Neural progenitor cell (in vitro differentiated cells): ENCODE measurements at regions not wholly inside any gene's neighbourhood (a gene's known extent, or its start where the extent isn't known, plus 50 kb on each side); places are given as distances from the start of the nearest gene placed in this dataset.

ENCODE experiments used
- CTCF ChIP-seq: fragments of 200-600 bp; sonication (generic); IDR thresholded peaks from 2 replicates; pipeline ENCODE4 v1.5.1; 2017; ENCODE audit warnings: antibody characterized with exemption, mild to moderate bottlenecking
- EZH2 ChIP-seq: fragments of 200-600 bp; sonication (generic); IDR thresholded peaks from 2 replicates; pipeline ENCODE4 v1.6.1; 2017; ENCODE audit warnings: antibody characterized with exemption, mild to moderate bottlenecking, moderate library complexity

GRCh38 chr5:93296338-93296737, 284.7 kb downstream of the NR2F1-AS1 start:
- no peak for TF ChIP-seq CTCF
- TF ChIP-seq EZH2, result no peak
